H1 (cell line): ENCODE measurements at regions not wholly inside any gene's neighbourhood (a gene's known extent, or its start where the extent isn't known, plus 50 kb on each side); places are given as distances from the start of the nearest gene placed in this dataset.

ENCODE experiments used
- BACH1 ChIP-seq: IDR thresholded peaks from 2 replicates; pipeline ENCODE4 v1.6.1; 2012; ENCODE audit warnings: low read length, improper control_type of control experiment
- CHD1 ChIP-seq: IDR thresholded peaks from 2 replicates; pipeline ENCODE4 v1.6.1; 2012; ENCODE audit warnings: low read depth, low read length, improper control_type of control experiment
- CHD7 ChIP-seq: fragments of 300-600 bp; sonication (generic); IDR thresholded peaks from 2 replicates; pipeline ENCODE4 v1.7.1; 2012; ENCODE audit warnings: low read length, moderate library complexity, mild to moderate bottlenecking, inconsistent platforms; ENCODE audit not compliant: insufficient replicate concordance
- MAX ChIP-seq: IDR thresholded peaks from 2 replicates; pipeline ENCODE4 v1.6.1; 2012; ENCODE audit warnings: inconsistent platforms
- RAD21 ChIP-seq, 2 experiments: IDR thresholded peaks in 1 of 2; conservative IDR thresholded peaks in 1 of 2; 2 replicates each; pipeline ENCODE4 v1.6.1; 2011; ENCODE audit warnings: low read depth in 2 of 2, low read length in 2 of 2, improper control_type of control experiment in 1 of 2, inconsistent platforms in 1 of 2, mild to moderate bottlenecking in 1 of 2, moderate library complexity in 1 of 2

DNA sequence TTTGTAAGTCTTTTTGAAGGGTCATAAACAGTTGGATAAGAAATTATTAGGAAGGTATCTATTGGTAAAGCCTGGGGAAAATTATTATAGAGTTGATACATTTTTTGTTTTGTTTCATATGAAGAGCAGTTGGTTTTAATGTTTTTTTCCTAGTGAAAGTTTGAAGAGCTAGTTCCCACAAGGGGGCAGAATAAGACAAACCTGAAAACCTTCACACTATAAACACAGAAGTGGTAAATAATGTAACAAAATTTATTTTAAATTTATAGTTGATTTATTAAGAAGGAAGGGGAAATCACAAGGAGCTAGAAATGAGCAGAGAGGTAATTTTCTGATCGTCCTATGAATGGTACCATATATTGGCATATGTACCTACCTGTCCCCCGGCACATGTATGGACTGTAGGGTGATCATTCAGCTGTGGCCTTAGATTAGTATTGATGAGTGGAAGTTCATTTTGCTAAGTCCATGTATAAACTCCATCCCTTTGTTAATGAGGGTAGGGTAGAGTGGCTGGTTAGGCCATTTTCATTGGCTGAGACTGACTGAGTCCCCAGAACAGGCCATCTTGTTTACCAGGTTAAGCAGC lies 116.3 kb downstream of the TANC2 start (continued):
- no peak for TF ChIP-seq CHD7
- TF ChIP-seq CHD1 = no peak
- no peak for TF ChIP-seq BACH1
- TF ChIP-seq RAD21 (IDR thresholded peaks at IDR 0.05 in 1 of 2, conservative IDR thresholded peaks at IDR 0.05 in 1 of 2; ENCODE audit: low read depth in 2 of 2, low read length in 2 of 2) = peak in 1 of 2 experiments; percentile 52; a peak in 3 of 4 replicates
- TF ChIP-seq MAX = no peak
- TF ChIP-seq, all 59 proteins: peak for 2
